PC-9 (cell line): ENCODE measurements at regions not wholly inside any gene's neighbourhood (a gene's known extent, or its start where the extent isn't known, plus 50 kb on each side); places are given as distances from the start of the nearest gene placed in this dataset.

Experiments used
- BruUV-seq: library from RNA; stranded (reverse); fragments of 400-500 nt; replicated peaks from 2 replicates; lab custom pipeline; 2021; lab: Mats Ljungman, UMichigan
- CTCF ChIA-PET: fragments of 300-600 bp; sonication (Branson Sonifier 250); formaldehyde crosslinking; loops from one replicate; lab custom pipeline; 2022; ENCODE audit warnings: antibody characterized with exemption; lab: Charles Lee
- POLR2A ChIA-PET: fragments of 300-600 bp; sonication (Branson Sonifier 250); formaldehyde crosslinking; loops from one replicate; lab custom pipeline; 2022; ENCODE audit warnings: antibody characterized with exemption; ENCODE audit not compliant: unreplicated experiment; lab: Charles Lee
- DNase-seq, 2 experiments: peaks; one replicate each; pipeline versions ENCODE4 v3.0.0 to v3.0.0-alpha.2; 2015 to 2022; ENCODE audit warnings: mixed read lengths in 1 of 2
- H2AFZ ChIP-seq: fragments of 200-600 bp; sonication (generic); 2 replicates; pipeline ENCODE4 v1.8.1; 2017; ENCODE audit warnings: antibody characterized with exemption
- H3F3A ChIP-seq: fragments of 200-600 bp; sonication (generic); 2 replicates; pipeline ENCODE4 v1.8.1; 2017; ENCODE audit warnings: antibody characterized with exemption, mild to moderate bottlenecking, low read depth; ENCODE audit not compliant: insufficient read depth
- H3K27ac ChIP-seq: fragments of 200-600 bp; sonication (generic); 2 replicates; pipeline ENCODE4 v1.6.1; 2016; ENCODE audit warnings: mixed run types
- H3K27me3 ChIP-seq: fragments of 200-600 bp; sonication (generic); 2 replicates; pipeline ENCODE4 v1.6.1; 2016; ENCODE audit warnings: low read depth, mixed run types; ENCODE audit not compliant: insufficient read depth
- H3K36me3 ChIP-seq: fragments of 200-600 bp; sonication (generic); 2 replicates; pipeline ENCODE4 v1.6.1; 2016; ENCODE audit warnings: low read depth, mixed run types
- H3K4me1 ChIP-seq: fragments of 200-600 bp; sonication (generic); replicated peaks from 2 replicates; pipeline ENCODE4 v1.6.1; 2016; ENCODE audit warnings: mixed run types; ENCODE audit not compliant: insufficient read depth
- H3K4me2 ChIP-seq: fragments of 200-600 bp; sonication (generic); 2 replicates; pipeline ENCODE4 v1.6.1; 2017; ENCODE audit warnings: mixed run types
- H3K4me3 ChIP-seq: fragments of 200-600 bp; sonication (generic); 2 replicates; pipeline ENCODE4 v1.6.1; 2016; ENCODE audit warnings: mixed run types
- H3K79me2 ChIP-seq: fragments of 200-600 bp; sonication (generic); 2 replicates; pipeline ENCODE4 v1.6.1; 2017; ENCODE audit warnings: low read depth, mixed run types
- H3K9me2 ChIP-seq: fragments of 200-600 bp; sonication (generic); 2 replicates; pipeline ENCODE4 v1.8.1; 2017; ENCODE audit warnings: mild to moderate bottlenecking; ENCODE audit not compliant: insufficient read depth
- H3K9me3 ChIP-seq: fragments of 200-600 bp; sonication (generic); 2 replicates; pipeline ENCODE4 v1.8.1; 2016; ENCODE audit warnings: low read depth; ENCODE audit not compliant: insufficient read depth
- H4K20me1 ChIP-seq: fragments of 200-600 bp; sonication (generic); 2 replicates; pipeline ENCODE4 v1.8.1; 2017; ENCODE audit not compliant: insufficient read depth
- CTCF ChIP-seq: fragments of 200-600 bp; sonication (generic); conservative IDR thresholded peaks from 2 replicates; pipeline ENCODE4 v1.6.1; 2017; ENCODE audit warnings: mixed run types, antibody characterized with exemption, mild to moderate bottlenecking, moderate library complexity
- EZH2 ChIP-seq: fragments of 200-600 bp; sonication (generic); IDR thresholded peaks from 2 replicates; pipeline ENCODE4 v1.8.0; 2017; ENCODE audit warnings: antibody characterized with exemption, low read depth
- intact Hi-C: fragments of 100-400 bp; cut with micrococcal nuclease; formaldehyde crosslinking; loops from one replicate; pipeline ENCODE4 v1.10.0; 2022; ENCODE audit not compliant: unreplicated experiment

- no peak overlapping the region for H2AFZ ChIP-seq
- no peak overlapping the region for H3K4me3 ChIP-seq
- ChIA-PET CTCF (no interaction called here), POLR2A (no interaction called here)
- H4K20me1 ChIP-seq = no peaks in the 10 kb centered on the region
- TF ChIP-seq CTCF = no peak
- TF ChIP-seq EZH2 = no peak
- no peaks in the 10 kb centered on the region for H3F3A ChIP-seq
- no peaks in the 10 kb centered on the region for H3K36me3 ChIP-seq
- no peak overlapping the region for H3K4me2 ChIP-seq
- intact Hi-C loops = no loop called here
- no peaks in the 10 kb centered on the region for H3K79me2 ChIP-seq
- no peak for DNase-seq
- no peak overlapping the region for H3K27ac ChIP-seq
- no peaks in the 10 kb centered on the region for H3K9me2 ChIP-seq
- BruUV-seq = no TSS peak
- H3K27me3 ChIP-seq = no peaks in the 10 kb centered on the region
- H3K9me3 ChIP-seq = no peaks in the 10 kb centered on the region
- H3K4me1 ChIP-seq = no peaks in the 10 kb centered on the region
Observed at GRCh38 chr18:60552948-60553347, 180.4 kb upstream of the MC4R start.

- no peaks in the 10 kb centered on the region for H3K27me3 ChIP-seq
- no peak for TF ChIP-seq CTCF
- no peak for TF ChIP-seq EZH2
- H3F3A ChIP-seq = no peaks in the 10 kb centered on the region
- H3K36me3 ChIP-seq = no peaks in the 10 kb centered on the region
- POLR2A ChIA-PET = interaction anchor here (0.6 kb wide), 1 partner anchor 229 kb away, joined by 15 read pairs; no protein-coding TSS in a partner anchor
- no peaks in the 10 kb centered on the region for H3K4me1 ChIP-seq
- no peaks in the 10 kb centered on the region for H3K9me2 ChIP-seq
- CTCF ChIA-PET = no interaction called here
- H4K20me1 ChIP-seq = no peaks in the 10 kb centered on the region
- intact Hi-C loops = no loop called here
- no TSS peak for BruUV-seq
- no peak overlapping the region for H3K27ac ChIP-seq
- no peak overlapping the region for H3K4me2 ChIP-seq
- H2AFZ ChIP-seq = no peak overlapping the region
- DNase-seq = no peak
- H3K79me2 ChIP-seq = no peaks in the 10 kb centered on the region
- H3K4me3 ChIP-seq = no peak overlapping the region
- no peaks in the 10 kb centered on the region for H3K9me3 ChIP-seq
Observed at GRCh38 chr18:60554967-60555366, 182.4 kb upstream of the MC4R start.

- no peak overlapping the region for H3K4me2 ChIP-seq
- CTCF ChIA-PET = no interaction called here
Observed at GRCh38 chr18:60555625-60556024, 183.1 kb upstream of the MC4R start.

More at GRCh38 chr18:60555625-60556024, 183.1 kb upstream of the MC4R start:
- no peak for DNase-seq
- Histone ChIP-seq H3K4me1 (no peaks in the 10 kb centered on the region), H3K27ac (no peak overlapping the region), H3K27me3 (no peaks in the 10 kb centered on the region), H4K20me1 (no peaks in the 10 kb centered on the region), H3K36me3 (no peaks in the 10 kb centered on the region), H3K9me2 (no peaks in the 10 kb centered on the region), H3F3A (no peaks in the 10 kb centered on the region), H3K9me3 (no peaks in the 10 kb centered on the region), H2AFZ (no peak overlapping the region), H3K79me2 (no peaks in the 10 kb centered on the region), H3K4me3 (no peak overlapping the region)
- POLR2A ChIA-PET = interaction anchor here (0.6 to 0.7 kb wide), 2 partner anchors 228 to 1095 kb away, joined by 3 to 15 read pairs; no protein-coding TSS in a partner anchor
- TF ChIP-seq CTCF (no peak), EZH2 (no peak)
- intact Hi-C loops = no loop called here
- no TSS peak for BruUV-seq
